ENCODE measurements at regions not wholly inside any gene's neighbourhood (a gene's known extent, or its start where the extent isn't known, plus 50 kb on each side); places are given as distances from the start of the nearest gene placed in this dataset.

DNA sequence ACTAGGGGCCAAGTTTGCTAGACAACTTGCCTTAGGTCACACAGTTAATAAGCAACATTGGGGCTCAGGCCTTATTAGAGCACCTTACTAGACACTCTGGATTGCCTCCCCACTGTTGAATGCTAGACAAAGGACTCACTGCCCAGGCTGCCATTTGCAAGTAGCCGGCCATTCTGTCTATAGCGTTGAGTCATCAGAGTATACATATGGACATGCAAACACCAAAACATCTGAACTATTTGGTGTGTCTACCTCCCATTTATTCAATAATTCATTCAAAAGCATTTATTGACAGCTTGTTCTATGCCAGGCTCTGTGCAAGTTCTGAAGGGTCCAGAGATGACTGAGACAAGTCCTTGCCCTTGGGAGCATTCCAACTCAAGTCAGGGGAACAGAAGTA is 181.4 kb upstream of the DPT start:
- TF ChIP-seq, protein P1, sequence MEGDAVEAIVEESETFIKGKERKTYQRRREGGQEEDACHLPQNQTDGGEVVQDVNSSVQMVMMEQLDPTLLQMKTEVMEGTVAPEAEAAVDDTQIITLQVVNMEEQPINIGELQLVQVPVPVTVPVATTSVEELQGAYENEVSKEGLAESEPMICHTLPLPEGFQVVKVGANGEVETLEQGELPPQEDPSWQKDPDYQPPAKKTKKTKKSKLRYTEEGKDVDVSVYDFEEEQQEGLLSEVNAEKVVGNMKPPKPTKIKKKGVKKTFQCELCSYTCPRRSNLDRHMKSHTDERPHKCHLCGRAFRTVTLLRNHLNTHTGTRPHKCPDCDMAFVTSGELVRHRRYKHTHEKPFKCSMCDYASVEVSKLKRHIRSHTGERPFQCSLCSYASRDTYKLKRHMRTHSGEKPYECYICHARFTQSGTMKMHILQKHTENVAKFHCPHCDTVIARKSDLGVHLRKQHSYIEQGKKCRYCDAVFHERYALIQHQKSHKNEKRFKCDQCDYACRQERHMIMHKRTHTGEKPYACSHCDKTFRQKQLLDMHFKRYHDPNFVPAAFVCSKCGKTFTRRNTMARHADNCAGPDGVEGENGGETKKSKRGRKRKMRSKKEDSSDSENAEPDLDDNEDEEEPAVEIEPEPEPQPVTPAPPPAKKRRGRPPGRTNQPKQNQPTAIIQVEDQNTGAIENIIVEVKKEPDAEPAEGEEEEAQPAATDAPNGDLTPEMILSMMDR (IDR thresholded peaks at IDR 0.05): no peak
- no peak overlapping the region for H3K4me3 ChIP-seq
- DNase-seq (ENCODE audit: low spot score): no peak

DNA sequence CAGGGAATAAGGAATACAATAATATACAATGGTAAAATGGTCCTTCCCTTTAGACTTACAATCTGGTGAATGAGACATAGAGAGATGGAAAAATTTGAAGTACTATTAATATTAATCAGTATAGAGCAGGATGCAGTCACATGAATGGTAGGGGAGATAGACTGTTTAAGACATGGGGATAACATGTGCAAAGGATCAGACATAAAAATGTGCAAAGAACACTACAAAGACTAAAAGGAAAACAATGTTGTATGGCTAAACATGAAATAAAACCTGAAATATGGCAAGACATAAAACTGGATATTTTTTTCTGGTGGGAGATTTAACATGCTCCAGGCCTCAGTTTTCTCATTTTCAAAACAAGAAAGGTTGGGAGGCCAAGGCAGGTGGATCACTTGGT is 182.4 kb upstream of the DPT start:
- TF ChIP-seq, protein P1 (IDR thresholded peaks at IDR 0.05): no peak
- Histone ChIP-seq H3K27ac (no peak overlapping the region), H3K4me3 (no peak overlapping the region)
- no peak for DNase-seq (ENCODE audit: low spot score)

More for the DNA sequence above, 181.4 kb upstream of the DPT start:
- no peak overlapping the region for H3K27ac ChIP-seq

DNA sequence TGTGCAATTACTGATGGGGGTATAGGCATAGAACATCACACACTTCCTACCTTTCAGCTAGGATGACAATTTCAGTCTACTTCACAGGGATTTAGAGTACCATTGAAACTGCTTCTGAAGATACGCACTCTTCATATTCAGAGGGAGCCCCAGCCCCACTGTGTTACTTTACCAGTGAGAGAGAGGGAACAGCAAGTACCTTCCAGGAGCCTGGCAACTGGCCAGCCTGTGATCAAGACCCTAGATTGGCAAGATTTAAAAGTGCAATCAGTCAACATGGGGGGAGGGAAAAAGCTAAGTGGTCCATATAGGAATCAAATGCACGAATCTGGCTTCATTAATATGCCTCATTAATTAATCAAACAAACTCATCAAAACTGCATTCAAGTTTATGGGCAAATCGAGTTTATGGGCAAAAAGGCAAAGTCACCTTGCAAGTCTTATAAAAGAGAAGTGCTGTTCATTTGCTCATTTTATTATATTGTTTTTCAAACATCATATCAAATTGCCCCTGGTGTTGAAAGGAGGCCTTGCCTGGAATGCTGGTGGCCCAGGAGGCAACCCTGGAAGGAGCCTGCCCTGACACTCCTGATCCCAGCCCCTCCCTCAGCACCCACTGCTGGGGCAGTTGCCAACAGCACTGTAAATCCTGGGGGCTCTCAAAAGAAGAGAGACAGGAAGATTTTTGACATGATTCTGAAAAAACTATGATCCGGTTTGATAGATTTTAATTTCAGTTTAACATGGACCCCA is 184.9 kb upstream of the DPT start:
- no peak overlapping the region for H3K27ac ChIP-seq
- no peak for DNase-seq (ENCODE audit: low spot score)
- H3K4me3 ChIP-seq: no peak overlapping the region
- TF ChIP-seq, protein P1 (IDR thresholded peaks at IDR 0.05): no peak

DNA sequence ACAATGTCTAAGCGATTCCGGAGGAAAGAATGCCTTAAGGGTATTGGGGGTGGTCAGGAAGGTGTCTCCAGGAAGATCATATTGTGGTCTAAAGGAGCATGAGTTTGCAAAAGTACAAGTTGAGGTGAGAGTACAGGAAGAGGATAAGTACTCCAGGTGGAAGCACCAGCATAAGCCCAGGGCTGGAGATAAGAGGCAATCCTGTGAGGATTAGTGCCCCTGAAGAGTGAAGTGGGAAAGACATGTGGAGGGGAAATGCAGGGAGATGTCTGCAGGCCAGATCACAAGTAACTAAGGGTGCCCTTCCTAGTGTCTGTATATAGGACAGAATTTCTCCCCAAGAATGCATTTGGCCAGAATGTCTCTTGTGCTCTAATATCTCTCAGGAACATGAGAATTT is 188.3 kb upstream of the DPT start:
- H3K27ac ChIP-seq: no peak overlapping the region

DNA sequence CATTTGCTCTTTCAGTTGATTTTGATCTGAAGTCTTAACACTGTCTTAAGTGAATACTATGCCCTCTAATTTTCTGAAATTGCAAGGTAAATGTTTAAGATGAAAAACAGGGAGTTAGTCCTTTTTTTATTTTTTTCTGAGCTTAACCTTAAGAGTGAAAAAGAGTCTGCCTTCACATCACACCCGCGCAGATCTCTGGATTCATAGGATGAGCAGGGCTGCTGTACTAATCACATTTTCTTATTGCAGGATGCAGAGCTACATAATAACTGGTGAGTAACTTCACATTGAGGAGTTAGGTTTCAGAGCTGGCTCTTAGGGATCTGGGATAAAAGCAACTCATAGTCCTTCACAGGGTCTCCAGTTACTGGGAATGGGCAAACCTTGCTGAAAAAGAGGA is 188.7 kb upstream of the ATP1B1 start:
- TF ChIP-seq, protein P1 (IDR thresholded peaks at IDR 0.05): no peak
- DNase-seq (ENCODE audit: low spot score): no peak
- Histone ChIP-seq H3K4me3 (no peak overlapping the region), H3K27ac (no peak overlapping the region)

More for the DNA sequence above, 188.3 kb upstream of the DPT start:
- DNase-seq (ENCODE audit: low spot score): no peak
- H3K4me3 ChIP-seq: no peak overlapping the region
- TF ChIP-seq, protein P1 (IDR thresholded peaks at IDR 0.05): no peak

DNA sequence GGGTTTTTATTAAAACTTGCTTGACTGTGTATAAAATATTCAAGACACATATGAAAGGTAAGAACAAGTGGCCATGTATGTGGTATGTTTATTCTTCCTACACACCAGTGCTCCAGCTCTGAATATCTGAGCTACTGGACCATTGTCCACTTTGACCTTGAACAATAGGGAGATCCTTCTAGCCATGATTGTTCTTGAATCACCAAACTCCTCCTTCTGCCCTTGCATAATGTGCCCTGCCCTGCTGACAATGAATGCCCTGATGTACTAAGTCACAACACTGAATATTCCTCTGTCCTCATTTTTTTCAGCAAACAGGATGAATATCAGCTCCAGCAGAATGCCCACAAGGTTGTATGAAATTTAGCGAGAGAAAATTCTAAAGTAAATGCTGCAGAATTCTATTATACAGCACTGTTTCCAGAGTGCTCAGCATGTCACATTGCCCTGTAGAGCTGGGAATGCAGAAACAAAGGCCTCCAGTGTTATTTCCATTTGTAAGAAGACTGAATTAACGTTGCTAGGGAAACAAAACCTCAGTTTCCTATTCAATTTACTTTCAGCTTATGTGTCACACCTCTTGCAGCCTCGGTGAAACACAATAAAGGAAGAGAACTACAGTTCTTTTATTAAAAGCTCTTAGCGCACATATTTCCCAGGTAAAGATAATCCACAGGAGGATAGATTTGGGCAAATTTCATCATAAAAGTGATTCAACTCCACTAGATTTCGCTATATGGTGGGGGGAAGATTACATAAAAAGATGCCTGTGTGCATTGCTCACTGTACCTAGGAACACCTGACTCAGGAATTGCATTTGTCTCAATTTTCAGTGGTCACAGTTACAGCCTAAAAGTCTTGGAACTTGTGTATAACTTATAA is 187.4 kb upstream of the ATP1B1 start:
- DNase-seq (ENCODE audit: low spot score): no peak
- TF ChIP-seq, protein P1 (IDR thresholded peaks at IDR 0.05): no peak
- no peak overlapping the region for H3K27ac ChIP-seq
- no peak overlapping the region for H3K4me3 ChIP-seq

All from coronary artery (tissue), 2 donors.